Activated CD8-positive, alpha-beta memory T cell treated with anti-CD3 and anti-CD28 coated beads for 24 hours (primary cell): ENCODE measurements at regions not wholly inside any gene's neighbourhood (a gene's known extent, or its start where the extent isn't known, plus 50 kb on each side); places are given as distances from the start of the nearest gene placed in this dataset.
"Not testable (repeated sequence)": the region's sequence is repeated elsewhere in the genome, so short reads cannot be mapped to it uniquely, and the experiment has no call there.

Experiments
- DNase-seq: peaks from one replicate; pipeline ENCODE4 v3.0.0-alpha.2; 2020

DNA sequence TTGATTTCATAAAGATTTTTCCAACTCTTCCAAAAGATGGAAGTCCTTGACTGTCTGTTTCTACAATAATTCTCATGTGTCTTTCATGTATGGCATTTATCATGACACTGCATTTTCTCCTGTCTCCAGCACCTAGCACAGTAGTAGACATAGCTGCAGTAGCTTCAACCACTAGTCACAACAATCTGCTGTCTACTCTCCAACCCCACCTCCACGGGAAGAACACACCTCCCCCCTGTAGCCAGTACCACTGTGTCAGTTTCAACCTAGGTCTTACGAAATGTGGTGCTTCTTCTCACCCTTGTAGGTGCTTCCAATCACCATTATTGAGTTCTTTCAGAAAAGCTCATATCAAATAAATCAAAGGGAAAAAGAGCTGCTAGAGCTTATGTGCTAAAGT, 425.1 kb upstream of the ADAMTS5 start:
- DNase-seq: no peak

DNA sequence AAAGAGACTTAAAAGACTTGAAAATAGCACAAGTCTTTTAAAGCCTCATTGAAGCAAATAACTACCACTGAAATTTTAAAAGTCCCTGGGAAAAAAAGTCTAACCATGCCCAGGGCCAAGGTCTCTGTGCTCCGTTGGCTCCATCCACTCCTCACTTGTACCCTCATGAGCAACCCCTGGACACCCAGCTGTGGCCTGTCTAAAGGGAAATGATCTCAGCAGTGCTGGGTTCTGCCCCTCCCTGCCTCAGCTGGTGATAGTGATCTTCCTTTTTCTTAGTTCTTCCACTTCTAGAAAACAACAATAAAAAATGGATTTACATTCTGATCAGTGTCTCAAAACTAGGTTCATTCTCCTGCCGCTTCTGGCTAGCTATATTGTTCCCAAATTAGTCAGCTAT, 423.5 kb upstream of the ADAMTS5 start:
- no peak for DNase-seq

- DNase-seq: no peak
Observed at GRCh38 chr21:27388825-27389224, 421.9 kb upstream of the ADAMTS5 start.

DNA sequence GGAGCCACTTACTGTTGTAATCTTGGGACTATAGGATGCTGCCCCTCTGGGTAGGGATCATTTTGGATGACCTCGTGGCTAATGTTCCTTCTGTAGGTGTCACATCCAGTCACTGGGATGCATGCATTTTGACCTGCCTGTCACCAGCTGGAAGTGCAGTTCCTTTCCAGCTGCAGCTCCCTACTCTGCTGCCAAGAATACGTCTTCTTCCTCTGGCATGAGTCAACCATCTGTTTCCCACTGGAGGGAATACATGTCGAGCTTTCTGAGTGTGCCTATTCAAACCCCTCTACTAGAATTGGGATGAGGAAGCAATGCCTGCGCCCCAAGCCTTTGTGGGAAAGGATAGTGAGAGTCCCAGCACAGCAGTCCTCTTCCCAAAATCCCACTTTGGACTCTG, 415.5 kb upstream of the ADAMTS5 start:
- no peak for DNase-seq

GRCh38 chr21:27380303-27380702, 413.4 kb upstream of the ADAMTS5 start:
- DNase-seq: no peak

- no peak for DNase-seq
Observed at GRCh38 chr21:27379354-27379753, 412.5 kb upstream of the ADAMTS5 start.

GRCh38 chr21:27372381-27372780, 405.5 kb upstream of the ADAMTS5 start:
- DNase-seq: no peak

DNA sequence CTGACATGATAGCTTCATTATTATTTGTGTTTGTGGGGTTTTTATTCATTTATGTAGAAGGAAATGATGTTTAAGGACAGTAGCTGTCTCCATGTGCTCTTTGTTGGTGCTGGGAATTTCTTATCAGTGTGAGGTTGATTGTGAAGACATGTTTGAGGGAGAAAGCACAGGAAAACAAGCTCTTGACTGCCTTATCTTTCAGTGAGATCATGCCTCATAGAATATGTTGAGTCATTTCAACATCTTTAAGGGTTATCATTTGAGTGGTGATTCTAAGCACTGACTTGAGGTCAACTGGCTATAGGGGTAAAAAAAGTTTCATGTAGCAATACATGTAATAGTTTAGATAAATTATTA, 405.1 kb upstream of the ADAMTS5 start:
- DNase-seq: no peak

GRCh38 chr21:27371115-27371974, 404.5 kb upstream of the ADAMTS5 start:
- DNase-seq: no peak

DNA sequence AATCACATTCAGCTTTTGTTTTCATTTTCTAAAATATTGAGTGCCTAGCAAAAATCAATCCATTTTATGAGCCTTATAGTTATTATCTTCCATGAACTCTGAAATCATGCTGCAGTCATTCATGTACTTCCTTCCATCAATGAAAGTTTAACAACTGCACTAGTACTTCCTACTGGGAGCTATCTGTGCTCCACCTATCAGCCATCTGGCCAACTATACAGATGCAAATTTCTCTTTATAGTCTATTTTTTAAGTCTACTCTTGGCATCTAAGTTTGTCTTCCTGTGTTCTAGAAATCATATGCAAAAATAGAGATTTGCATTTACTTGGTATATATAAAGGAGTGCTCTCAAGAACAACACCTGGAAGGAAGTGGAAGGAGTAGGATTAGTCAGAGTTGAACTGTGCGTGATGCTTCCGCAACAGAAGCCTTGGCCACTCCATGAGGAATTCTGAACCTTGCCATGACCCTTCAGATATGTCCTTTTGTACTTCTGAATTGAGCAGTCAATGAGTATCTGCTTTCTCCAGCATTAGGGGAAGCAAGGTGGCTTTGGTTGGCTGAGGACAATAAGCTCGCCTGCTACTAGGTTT, 403.2 kb upstream of the ADAMTS5 start:
- DNase-seq: no peak

DNA sequence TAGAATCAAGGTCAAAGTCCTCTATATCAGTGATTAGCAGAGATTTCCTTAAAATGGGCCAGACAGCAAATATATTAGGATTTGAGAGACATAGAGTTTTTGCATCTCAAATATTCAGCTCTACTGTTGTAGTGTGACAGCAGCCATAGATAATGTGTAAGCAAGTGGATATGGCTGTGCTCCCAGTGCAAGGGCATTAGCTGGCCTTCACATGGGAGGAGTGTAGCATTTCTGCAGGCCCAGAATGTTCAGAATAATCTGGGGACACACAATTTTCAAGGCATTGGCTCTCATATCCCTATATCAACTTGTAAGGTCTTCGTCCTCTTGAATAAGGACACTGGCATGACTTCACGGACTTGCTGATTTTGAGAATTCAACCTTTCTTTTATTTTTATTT, 402.3 kb upstream of the ADAMTS5 start:
- DNase-seq: no peak

GRCh38 chr21:27366646-27367235, 399.9 kb upstream of the ADAMTS5 start:
- no peak for DNase-seq

DNA sequence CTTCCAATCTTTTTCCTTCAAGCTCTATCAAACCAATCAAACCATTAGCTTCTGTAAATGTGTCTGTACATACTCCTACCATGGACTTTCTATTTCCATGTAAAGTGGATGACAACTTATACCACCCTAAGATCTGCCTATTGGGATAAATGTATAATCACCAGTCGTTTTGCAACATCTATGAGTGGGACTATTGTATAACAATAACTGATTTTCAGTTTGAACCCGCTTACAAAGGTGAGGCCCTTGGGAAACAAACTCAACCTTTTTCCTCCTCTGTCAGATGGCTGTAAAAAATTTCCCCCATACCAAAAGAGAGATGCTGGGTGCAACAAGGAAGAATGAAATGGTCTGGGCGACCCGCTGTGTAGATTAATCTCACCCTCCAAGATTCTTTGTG, 399.1 kb upstream of the ADAMTS5 start:
- DNase-seq: no peak

GRCh38 chr21:27365394-27365793, 398.5 kb upstream of the ADAMTS5 start:
- DNase-seq: no peak

DNA sequence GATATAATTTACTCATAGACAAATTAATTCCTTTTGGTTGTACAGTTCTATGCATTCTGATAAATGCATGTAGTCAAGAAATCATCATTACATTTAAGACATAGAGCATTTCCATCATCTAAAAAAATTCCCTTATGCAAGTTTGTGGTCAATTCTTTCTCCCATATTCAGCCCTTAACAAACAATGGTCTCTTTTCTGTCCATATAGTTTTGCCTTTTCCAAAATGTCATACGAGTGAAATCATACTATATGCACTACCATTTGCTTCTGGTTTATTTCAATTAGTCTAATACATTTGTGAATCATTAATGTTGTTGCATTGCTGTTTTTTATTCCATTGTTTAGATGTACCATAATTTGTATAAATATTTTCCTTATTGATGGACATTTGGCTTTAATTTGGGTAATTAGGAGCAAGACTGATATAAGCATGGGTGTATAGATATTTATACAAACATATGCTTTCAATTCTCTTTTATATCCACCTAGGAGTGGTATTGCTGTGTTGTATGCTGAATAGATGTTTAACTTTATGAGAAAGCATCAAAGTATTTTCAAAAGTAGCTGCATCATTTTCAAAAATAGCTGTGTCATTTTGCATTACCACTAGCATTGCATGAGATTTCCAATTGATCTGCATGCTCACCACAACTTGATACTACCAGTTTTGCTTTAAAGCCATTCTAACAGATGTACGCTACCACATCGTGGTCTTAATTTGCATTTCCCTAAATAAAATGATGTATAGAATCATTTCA, 397.0 kb upstream of the ADAMTS5 start:
- no peak for DNase-seq

- no peak for DNase-seq
Observed at GRCh38 chr21:27362249-27362648, 395.4 kb upstream of the ADAMTS5 start.

GRCh38 chr21:27359141-27359540, 392.3 kb upstream of the ADAMTS5 start:
- no peak for DNase-seq

DNA sequence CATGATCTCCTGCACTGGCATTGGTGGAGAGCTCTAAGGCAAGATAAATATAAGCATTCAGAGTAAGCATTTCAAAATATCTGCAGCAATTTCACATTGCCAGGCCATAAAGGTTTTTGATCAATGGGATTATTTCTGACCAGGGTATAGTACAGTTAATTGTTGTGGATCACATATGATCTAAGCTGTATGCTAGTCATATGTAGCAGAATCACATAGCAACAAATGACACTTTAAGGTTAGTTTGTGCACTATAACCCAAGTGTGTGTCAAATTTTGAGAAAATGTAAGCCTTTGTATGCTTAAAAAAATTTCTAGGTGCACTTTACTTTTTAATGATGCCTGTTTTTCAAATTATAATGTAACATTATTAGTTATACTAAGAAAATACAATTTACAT, 386.0 kb upstream of the ADAMTS5 start:
- DNase-seq: no peak

DNA sequence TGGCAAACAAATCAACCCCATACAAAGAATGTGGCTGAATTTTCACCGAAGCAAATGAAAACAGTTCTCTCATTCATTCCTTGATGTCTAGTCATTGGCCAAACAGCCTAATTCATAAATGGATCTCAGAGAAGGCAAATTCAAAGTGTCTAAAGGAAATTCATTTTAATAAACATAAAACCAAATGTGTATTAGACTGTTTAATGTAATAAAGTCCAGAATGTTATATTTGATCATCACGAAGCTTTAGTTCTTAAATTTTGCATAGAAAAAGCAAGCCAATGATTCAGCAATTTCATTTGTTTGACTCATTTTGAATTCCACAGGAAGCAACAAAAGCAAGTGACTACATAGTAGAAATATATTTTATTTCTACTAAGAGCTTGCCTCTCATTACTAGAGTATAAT, 379.2 kb upstream of the ADAMTS5 start:
- no peak for DNase-seq

DNA sequence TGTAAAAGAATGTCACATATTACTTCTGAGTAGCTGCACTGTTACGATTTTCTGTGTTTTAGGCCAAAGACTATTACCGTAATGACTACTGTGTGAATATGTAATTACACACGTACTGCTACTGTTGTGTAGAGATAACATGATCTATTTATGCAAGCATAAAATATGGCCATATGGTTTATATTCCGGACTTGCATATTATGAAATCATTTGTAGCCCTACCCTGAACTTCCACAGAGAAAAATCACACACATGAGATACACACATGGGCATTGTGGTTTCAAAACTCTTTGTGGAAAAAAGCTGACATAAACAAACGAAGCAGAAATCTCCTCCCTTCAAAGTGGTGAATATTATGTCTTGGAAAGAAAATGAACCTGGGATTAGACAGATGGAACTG, 373.0 kb upstream of the ADAMTS5 start:
- no peak for DNase-seq

DNA sequence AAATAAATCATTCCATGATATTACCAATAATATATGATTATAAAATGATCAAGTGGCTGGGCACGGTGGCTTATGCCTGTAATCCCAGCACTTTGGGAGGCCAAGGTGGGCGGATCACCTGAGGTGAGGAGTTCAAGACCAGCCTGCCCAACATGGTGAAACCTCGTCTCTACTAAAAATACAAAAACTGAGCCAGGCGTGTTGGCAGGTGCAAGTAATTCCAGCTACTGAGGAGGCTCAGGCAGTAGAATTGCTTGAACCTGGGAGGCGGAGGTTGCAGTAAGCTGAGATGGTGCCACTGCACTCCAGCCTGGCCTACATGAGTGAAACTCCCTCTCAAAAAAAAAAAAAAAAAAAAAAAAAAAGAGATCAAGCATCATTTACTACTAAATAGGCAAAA, 371.1 kb upstream of the ADAMTS5 start:
- not testable (repeated sequence) for DNase-seq

- DNase-seq: no peak
Observed at GRCh38 chr21:27333096-27333495, 366.2 kb upstream of the ADAMTS5 start.

DNA sequence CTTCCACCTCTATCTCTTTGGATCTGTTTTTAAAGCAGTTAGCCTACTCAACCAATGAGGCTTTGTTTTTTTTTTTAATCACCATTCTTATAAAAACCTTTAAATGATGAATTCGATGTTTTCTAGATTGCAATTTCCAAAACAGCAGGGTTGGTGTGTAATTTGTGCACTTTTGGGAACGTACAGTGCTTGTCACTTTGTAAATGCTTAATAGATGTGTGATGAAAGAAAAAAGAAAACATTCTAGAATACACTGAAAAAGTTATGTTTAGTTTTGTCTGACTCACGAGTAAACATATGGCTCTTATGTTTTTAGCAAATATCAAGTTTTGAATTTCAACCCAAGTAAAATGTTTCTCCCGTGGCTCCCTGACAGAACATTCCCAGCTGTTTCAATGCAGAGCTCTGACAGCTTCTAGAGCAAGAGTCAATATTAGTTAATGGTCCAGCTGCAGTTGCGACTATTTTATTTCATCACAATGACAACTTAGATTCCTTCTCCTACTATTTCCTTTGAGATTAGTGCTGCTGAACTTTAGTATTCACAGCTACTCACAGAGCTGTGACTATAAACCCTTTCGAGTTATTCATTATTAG, 362.5 kb upstream of the ADAMTS5 start:
- no peak for DNase-seq
